Panc1 (cell line): ENCODE measurements at regions not wholly inside any gene's neighbourhood (a gene's known extent, or its start where the extent isn't known, plus 50 kb on each side); places are given as distances from the start of the nearest gene placed in this dataset.

Experiments
- ATAC-seq: fragments of 200-7000 bp; cut with Tn5 transposase; 2 replicates; pipeline ENCODE4 v1.9.1; 2020; ENCODE audit warnings: mild to moderate bottlenecking, moderate library complexity
- BruUV-seq: library from RNA; stranded (reverse); fragments of 400-500 nt; replicated peaks from 2 replicates; lab custom pipeline; 2021; lab: Mats Ljungman, UMichigan
- CTCF ChIA-PET: fragments of 300-600 bp; sonication (Branson Sonifier 250); formaldehyde crosslinking; loops from one replicate; lab custom pipeline; 2022; ENCODE audit warnings: antibody characterized with exemption; lab: Charles Lee
- POLR2A ChIA-PET: fragments of 300-600 bp; sonication (Branson Sonifier 250); formaldehyde crosslinking; loops from one replicate; lab custom pipeline; 2022; ENCODE audit warnings: antibody characterized with exemption; lab: Charles Lee
- DNase-seq: peaks from one replicate; pipeline ENCODE4 v3.0.0-alpha.2; 2010; ENCODE audit warnings: low read depth, low spot score
- H3K27ac ChIP-seq: 2 replicates; pipeline ENCODE4 v1.5.1; 2011; ENCODE audit warnings: mild to moderate bottlenecking, low read length, inconsistent platforms
- H3K27me3 ChIP-seq: fragments of 200-500 bp; sonication (Bioruptor generic); 2 replicates; pipeline ENCODE4 v1.6.0; 2014; ENCODE audit warnings: low read length, inconsistent platforms; ENCODE audit not compliant: control insufficient read depth, insufficient read depth
- H3K36me3 ChIP-seq: fragments of 200-500 bp; sonication (Bioruptor generic); 2 replicates; pipeline ENCODE4 v1.5.1; 2014; ENCODE audit warnings: inconsistent platforms, mild to moderate bottlenecking, low read length, moderate library complexity; ENCODE audit not compliant: control insufficient read depth, insufficient read depth
- H3K4me1 ChIP-seq: 2 replicates; pipeline ENCODE4 v1.5.1; 2011; ENCODE audit warnings: inconsistent platforms, mild to moderate bottlenecking, low read length, moderate library complexity; ENCODE audit not compliant: control insufficient read depth, insufficient read depth
- H3K4me3 ChIP-seq, 2 experiments: 2 replicates each; pipeline ENCODE4 v1.5.1; 2011 to 2012; ENCODE audit warnings: low read depth in 2 of 2, low read length in 2 of 2, mild to moderate bottlenecking in 2 of 2, inconsistent platforms in 1 of 2, moderate library complexity in 1 of 2
- H3K9me3 ChIP-seq: fragments of 200-500 bp; sonication (Bioruptor generic); 2 replicates; pipeline ENCODE4 v1.5.1; 2014; ENCODE audit warnings: low read depth, mild to moderate bottlenecking, inconsistent platforms, low read length, moderate library complexity; ENCODE audit not compliant: control insufficient read depth, insufficient read depth
- POLR2AphosphoS5 ChIP-seq: IDR thresholded peaks from 2 replicates; pipeline ENCODE4 v1.6.1; 2012; ENCODE audit warnings: mild to moderate bottlenecking, low read depth, low read length, moderate library complexity
- SIN3A ChIP-seq: IDR thresholded peaks from 2 replicates; pipeline ENCODE4 v1.6.1; 2012; ENCODE audit warnings: low read depth, mild to moderate bottlenecking, low read length, moderate library complexity, borderline replicate concordance; ENCODE audit not compliant: insufficient read depth
- TCF7L2 ChIP-seq: IDR thresholded peaks from 2 replicates; pipeline ENCODE4 v1.6.1; 2011; ENCODE audit warnings: mild to moderate bottlenecking, low read depth, low read length, inconsistent platforms
- in situ Hi-C: cut with HindIII; loops from 2 replicates; pipeline ENCODE4 v1.10.0; 2016; ENCODE audit warnings: low sequenced_read_pairs, low pct_unique_long_range_greater_than_20kb
- intact Hi-C: fragments of 100-400 bp; cut with micrococcal nuclease; formaldehyde crosslinking; loops from one replicate; pipeline ENCODE4 v1.10.0; 2022; ENCODE audit not compliant: unreplicated experiment
- TF ChIP-seq, protein P1 (sequence below): fragments of 450-650 bp; IDR thresholded peaks from 2 replicates; pipeline ENCODE4 v1.5.1; 2017; ENCODE audit warnings: mild to moderate bottlenecking
- TF ChIP-seq, protein P2 (sequence below), 2 experiments: IDR thresholded peaks; 2 replicates each; pipeline ENCODE4 v1.6.1; 2011 to 2012; ENCODE audit warnings: low read depth in 2 of 2, control low read depth in 1 of 2, low read length in 1 of 2, mild to moderate bottlenecking in 1 of 2, moderate library complexity in 1 of 2; ENCODE audit not compliant: insufficient read depth in 1 of 2

DNA sequence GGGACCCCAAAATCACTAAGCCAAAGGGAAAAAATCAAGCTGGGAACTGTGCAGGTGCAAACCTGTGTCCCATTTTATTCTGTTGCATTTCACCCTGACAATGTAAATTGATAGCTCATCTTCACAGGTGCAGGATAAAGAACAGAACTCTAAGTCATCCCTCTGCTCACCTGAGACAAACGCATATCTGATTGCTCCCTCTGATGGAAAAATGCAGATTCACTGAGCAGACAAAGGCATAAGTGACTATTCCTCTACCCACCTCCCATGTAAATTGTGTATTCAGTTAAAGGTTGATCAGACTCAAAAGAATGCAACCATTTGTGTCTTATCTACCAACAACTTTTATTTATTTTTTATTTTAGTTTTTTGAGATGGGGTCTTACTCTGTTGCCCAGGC is 644.2 kb downstream of the PTPRU start:
- H3K4me3 ChIP-seq: no peak overlapping the region
- intact Hi-C loops: no loop called here
- no peaks in the 10 kb centered on the region for H3K4me1 ChIP-seq
- H3K36me3 ChIP-seq: no peaks in the 10 kb centered on the region
- in situ Hi-C loops: no loop called here
- ATAC-seq (no peak), DNase-seq (no peak)
- no TSS peak for BruUV-seq
- no peak overlapping the region for H3K27ac ChIP-seq
- TF ChIP-seq POLR2AphosphoS5: no peak
- no peak for TF ChIP-seq SIN3A
- TF ChIP-seq, protein P1, sequence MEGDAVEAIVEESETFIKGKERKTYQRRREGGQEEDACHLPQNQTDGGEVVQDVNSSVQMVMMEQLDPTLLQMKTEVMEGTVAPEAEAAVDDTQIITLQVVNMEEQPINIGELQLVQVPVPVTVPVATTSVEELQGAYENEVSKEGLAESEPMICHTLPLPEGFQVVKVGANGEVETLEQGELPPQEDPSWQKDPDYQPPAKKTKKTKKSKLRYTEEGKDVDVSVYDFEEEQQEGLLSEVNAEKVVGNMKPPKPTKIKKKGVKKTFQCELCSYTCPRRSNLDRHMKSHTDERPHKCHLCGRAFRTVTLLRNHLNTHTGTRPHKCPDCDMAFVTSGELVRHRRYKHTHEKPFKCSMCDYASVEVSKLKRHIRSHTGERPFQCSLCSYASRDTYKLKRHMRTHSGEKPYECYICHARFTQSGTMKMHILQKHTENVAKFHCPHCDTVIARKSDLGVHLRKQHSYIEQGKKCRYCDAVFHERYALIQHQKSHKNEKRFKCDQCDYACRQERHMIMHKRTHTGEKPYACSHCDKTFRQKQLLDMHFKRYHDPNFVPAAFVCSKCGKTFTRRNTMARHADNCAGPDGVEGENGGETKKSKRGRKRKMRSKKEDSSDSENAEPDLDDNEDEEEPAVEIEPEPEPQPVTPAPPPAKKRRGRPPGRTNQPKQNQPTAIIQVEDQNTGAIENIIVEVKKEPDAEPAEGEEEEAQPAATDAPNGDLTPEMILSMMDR: no peak
- ChIA-PET CTCF (interaction anchor here (0.7 kb wide), 1 partner anchor 13 kb away, joined by 5 read pairs; no protein-coding TSS in a partner anchor), POLR2A (no interaction called here)
- no peaks in the 10 kb centered on the region for H3K27me3 ChIP-seq
- H3K9me3 ChIP-seq: no peaks in the 10 kb centered on the region

DNA sequence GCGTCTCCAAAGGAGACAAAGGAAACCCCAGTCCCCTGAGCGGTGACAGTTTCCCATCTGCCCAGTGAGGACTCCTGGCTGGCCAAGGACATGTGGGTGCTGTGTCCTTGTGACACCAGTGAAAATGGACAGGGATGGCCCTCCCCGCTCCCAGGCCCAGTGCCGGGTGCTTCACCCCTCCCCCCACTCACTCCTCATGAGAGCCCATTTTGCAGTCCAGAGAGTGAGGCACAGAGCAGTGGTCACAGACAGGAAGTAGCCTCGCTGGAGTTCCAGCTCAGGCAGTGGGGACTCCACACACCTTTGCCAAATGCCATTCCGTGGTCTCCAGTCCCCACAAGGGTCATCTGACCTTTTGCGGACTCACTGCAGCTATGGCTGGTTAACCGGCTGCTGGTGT is 642.9 kb downstream of the PTPRU start:
- Histone ChIP-seq H3K36me3 (no peaks in the 10 kb centered on the region), H3K27me3 (no peaks in the 10 kb centered on the region), H3K4me3 (no peak overlapping the region), H3K4me1 (no peaks in the 10 kb centered on the region), H3K27ac (no peak overlapping the region), H3K9me3 (no peaks in the 10 kb centered on the region)
- ChIA-PET CTCF (no interaction called here), POLR2A (no interaction called here)
- DNase-seq (no peak), ATAC-seq (no peak)
- intact Hi-C loops: no loop called here
- no TSS peak for BruUV-seq
- in situ Hi-C loops: no loop called here
- TF ChIP-seq, protein P1: no peak
- no peak for TF ChIP-seq SIN3A
- no peak for TF ChIP-seq TCF7L2
- TF ChIP-seq, protein P2, sequence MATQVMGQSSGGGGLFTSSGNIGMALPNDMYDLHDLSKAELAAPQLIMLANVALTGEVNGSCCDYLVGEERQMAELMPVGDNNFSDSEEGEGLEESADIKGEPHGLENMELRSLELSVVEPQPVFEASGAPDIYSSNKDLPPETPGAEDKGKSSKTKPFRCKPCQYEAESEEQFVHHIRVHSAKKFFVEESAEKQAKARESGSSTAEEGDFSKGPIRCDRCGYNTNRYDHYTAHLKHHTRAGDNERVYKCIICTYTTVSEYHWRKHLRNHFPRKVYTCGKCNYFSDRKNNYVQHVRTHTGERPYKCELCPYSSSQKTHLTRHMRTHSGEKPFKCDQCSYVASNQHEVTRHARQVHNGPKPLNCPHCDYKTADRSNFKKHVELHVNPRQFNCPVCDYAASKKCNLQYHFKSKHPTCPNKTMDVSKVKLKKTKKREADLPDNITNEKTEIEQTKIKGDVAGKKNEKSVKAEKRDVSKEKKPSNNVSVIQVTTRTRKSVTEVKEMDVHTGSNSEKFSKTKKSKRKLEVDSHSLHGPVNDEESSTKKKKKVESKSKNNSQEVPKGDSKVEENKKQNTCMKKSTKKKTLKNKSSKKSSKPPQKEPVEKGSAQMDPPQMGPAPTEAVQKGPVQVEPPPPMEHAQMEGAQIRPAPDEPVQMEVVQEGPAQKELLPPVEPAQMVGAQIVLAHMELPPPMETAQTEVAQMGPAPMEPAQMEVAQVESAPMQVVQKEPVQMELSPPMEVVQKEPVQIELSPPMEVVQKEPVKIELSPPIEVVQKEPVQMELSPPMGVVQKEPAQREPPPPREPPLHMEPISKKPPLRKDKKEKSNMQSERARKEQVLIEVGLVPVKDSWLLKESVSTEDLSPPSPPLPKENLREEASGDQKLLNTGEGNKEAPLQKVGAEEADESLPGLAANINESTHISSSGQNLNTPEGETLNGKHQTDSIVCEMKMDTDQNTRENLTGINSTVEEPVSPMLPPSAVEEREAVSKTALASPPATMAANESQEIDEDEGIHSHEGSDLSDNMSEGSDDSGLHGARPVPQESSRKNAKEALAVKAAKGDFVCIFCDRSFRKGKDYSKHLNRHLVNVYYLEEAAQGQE (IDR thresholded peaks at IDR 0.05; ENCODE audit: insufficient read depth in 1 of 2, low read depth in 2 of 2, low read length in 1 of 2): no peak
